ENCODE measurements at regions not wholly inside any gene's neighbourhood (a gene's known extent, or its start where the extent isn't known, plus 50 kb on each side); places are given as distances from the start of the nearest gene placed in this dataset.

DNA sequence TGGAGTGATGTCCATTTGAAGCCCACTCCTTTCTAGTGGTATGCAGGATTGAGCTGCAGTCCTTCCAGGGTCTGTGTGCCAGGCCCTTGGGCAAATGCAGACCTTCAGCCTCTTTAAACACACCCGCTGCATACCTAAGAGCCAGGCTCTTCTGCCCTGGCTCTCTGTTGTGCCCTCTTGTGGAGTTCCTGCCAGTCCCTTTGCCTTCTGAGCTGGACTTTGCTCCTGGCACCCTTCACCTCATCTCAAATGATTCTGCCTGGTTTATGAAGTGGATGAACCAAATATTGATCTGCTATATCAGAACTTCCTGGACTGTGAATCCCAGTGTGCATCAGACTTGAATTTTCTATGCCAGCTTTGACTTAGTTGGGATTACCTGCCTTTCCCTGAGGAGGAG, 158.8 kb downstream of the URB2 start:
- TF ChIP-seq GATA2 (IDR thresholded peaks at IDR 0.05; ENCODE audit: low read depth, low read length) (no peak), GATA3 (IDR thresholded peaks at IDR 0.05; ENCODE audit: low read depth, low read length) (no peak)
